ENCODE measurements at regions not wholly inside any gene's neighbourhood (a gene's known extent, or its start where the extent isn't known, plus 50 kb on each side); places are given as distances from the start of the nearest gene placed in this dataset.

DNA sequence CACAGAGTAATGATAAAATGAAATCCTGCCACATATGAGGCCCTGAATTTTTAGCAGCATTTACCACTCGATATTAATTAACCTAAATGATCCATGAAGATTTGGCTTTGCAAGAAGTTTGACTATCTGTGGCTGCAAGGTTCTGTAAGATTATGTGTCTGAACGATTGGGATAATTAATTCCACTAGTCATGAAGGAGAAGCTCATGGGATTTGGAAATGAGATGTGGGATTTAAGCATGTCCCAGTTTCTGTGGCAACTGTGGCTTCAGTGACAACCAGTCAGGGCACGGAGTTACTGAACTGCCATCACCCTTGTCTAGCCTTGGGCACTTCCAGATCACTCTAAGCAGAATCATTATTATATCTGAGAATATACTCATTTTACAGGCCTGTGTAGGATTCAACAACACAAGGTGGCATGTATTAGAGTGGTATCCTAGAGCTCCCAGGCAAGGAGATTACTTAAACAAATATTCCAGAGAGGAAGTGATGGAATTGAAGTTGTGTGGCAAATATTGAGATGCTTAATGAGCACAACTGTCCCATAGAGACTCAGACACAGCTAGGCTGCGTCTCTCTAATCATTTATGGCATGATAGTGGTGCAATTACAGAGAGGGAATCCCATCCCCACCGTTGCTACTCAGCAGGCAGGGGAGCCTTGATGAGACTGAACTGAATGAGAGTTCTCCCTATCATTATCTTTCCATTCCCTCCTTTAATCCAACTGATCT is 205.0 kb upstream of the KRR1 start:
- no peak overlapping the region for H2AFZ ChIP-seq (ENCODE audit: low read length)

GRCh38 chr12:75715682-75716081 is 204.3 kb upstream of the KRR1 start:
- DNase-seq (no peak), ATAC-seq (no peak)
- Histone ChIP-seq H3K9me2 (replicated peaks; ENCODE audit: low read length) (no peaks in the 10 kb centered on the region), H3K4me1 (ENCODE audit: insufficient read depth, low read length) (peaks cover 27% of the 10 kb centered on the region), H2AFZ (ENCODE audit: low read length) (no peak overlapping the region), H3K36me3 (ENCODE audit: low read depth, low read length) (no peaks in the 10 kb centered on the region), H3K79me2 (ENCODE audit: low read length) (no peaks in the 10 kb centered on the region), H3K27me3 (ENCODE audit: low read length) (no peaks in the 10 kb centered on the region), H4K20me1 (ENCODE audit: low read length) (no peaks in the 10 kb centered on the region), H3K4me3 (ENCODE audit: low read length) (no peak overlapping the region), H3K27ac (ENCODE audit: low read length) (no peak overlapping the region), H3F3A (ENCODE audit: low read length, unreplicated experiment) (peaks cover 3% of the 10 kb centered on the region), H3K9ac (ENCODE audit: low read length) (no peak overlapping the region), H3K4me2 (ENCODE audit: low read length) (no peak overlapping the region), H3K9me3 (ENCODE audit: low read length) (no peaks in the 10 kb centered on the region)
- POLR2A ChIA-PET (ENCODE audit: unreplicated experiment) = no interaction called here
- TF ChIP-seq EZH2 (IDR thresholded peaks at IDR 0.05; ENCODE audit: low read length, unreplicated experiment) (no peak), EZH2phosphoT487 (IDR thresholded peaks at IDR 0.05; ENCODE audit: borderline replicate concordance, low read length) (no peak), CTCF (conservative IDR thresholded peaks at IDR 0.05; ENCODE audit: low read depth, low read length) (no peak)
- CTCF ChIA-PET = no interaction called here
- BruUV-seq (replicated peaks) = no TSS peak
- intact Hi-C loops (cut with micrococcal nuclease) = no loop called here

More for the DNA sequence above, 205.0 kb upstream of the KRR1 start:
- Histone ChIP-seq H3K4me2 (ENCODE audit: low read length) (no peak overlapping the region), H3K27me3 (ENCODE audit: low read length) (no peaks in the 10 kb centered on the region), H3K79me2 (ENCODE audit: low read length) (no peaks in the 10 kb centered on the region), H3F3A (ENCODE audit: low read length, unreplicated experiment) (peaks cover 3% of the 10 kb centered on the region), H3K4me1 (ENCODE audit: insufficient read depth, low read length) (peaks cover 27% of the 10 kb centered on the region), H3K4me3 (ENCODE audit: low read length) (no peak overlapping the region), H3K9me3 (ENCODE audit: low read length) (no peaks in the 10 kb centered on the region), H3K9me2 (replicated peaks; ENCODE audit: low read length) (no peaks in the 10 kb centered on the region), H4K20me1 (ENCODE audit: low read length) (no peaks in the 10 kb centered on the region), H3K9ac (ENCODE audit: low read length) (no peak overlapping the region), H3K27ac (ENCODE audit: low read length) (no peak overlapping the region), H3K36me3 (ENCODE audit: low read depth, low read length) (no peaks in the 10 kb centered on the region)
- DNase-seq (no peak), ATAC-seq (no peak)
- CTCF ChIA-PET = no interaction called here
- TF ChIP-seq CTCF (conservative IDR thresholded peaks at IDR 0.05; ENCODE audit: low read depth, low read length) (no peak), EZH2phosphoT487 (IDR thresholded peaks at IDR 0.05; ENCODE audit: borderline replicate concordance, low read length) (no peak), EZH2 (IDR thresholded peaks at IDR 0.05; ENCODE audit: low read length, unreplicated experiment) (no peak)
- no TSS peak for BruUV-seq (replicated peaks)
- intact Hi-C loops (cut with micrococcal nuclease) = no loop called here
- POLR2A ChIA-PET (ENCODE audit: unreplicated experiment) = no interaction called here

DNA sequence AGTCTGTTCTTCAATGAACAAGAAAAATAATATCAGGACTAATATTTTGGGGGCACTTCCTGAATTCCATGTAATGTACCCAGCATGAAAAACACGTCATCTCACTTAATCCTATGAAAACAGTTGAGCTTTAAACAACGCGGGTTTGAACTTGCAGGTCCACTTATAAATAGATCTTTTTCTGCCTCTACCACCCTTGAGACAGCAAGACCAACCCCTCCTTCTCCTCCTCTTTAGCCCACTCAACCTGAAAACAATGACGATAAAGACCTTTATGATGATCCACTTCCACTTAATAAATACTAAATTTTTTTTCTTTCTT is 203.9 kb upstream of the KRR1 start:
- H3K9ac ChIP-seq (ENCODE audit: low read length) = no peak overlapping the region
- no peak for DNase-seq
- no peak for TF ChIP-seq EZH2phosphoT487 (IDR thresholded peaks at IDR 0.05; ENCODE audit: borderline replicate concordance, low read length)
- TF ChIP-seq EZH2 (IDR thresholded peaks at IDR 0.05; ENCODE audit: low read length, unreplicated experiment) = no peak
- TF ChIP-seq CTCF (conservative IDR thresholded peaks at IDR 0.05; ENCODE audit: low read depth, low read length) = no peak
- no peaks in the 10 kb centered on the region for H3K9me3 ChIP-seq (ENCODE audit: low read length)
- BruUV-seq (replicated peaks) = no TSS peak
- H3K27me3 ChIP-seq (ENCODE audit: low read length) = no peaks in the 10 kb centered on the region
- no peaks in the 10 kb centered on the region for H3K79me2 ChIP-seq (ENCODE audit: low read length)
- intact Hi-C loops (cut with micrococcal nuclease) = no loop called here
- H3K27ac ChIP-seq (ENCODE audit: low read length) = no peak overlapping the region
- no peak overlapping the region for H3K4me3 ChIP-seq (ENCODE audit: low read length)
- no peaks in the 10 kb centered on the region for H3K36me3 ChIP-seq (ENCODE audit: low read depth, low read length)
- no peak overlapping the region for H2AFZ ChIP-seq (ENCODE audit: low read length)
- peaks cover 28% of the 10 kb centered on the region for H3K4me1 ChIP-seq (ENCODE audit: insufficient read depth, low read length)
- CTCF ChIA-PET = no interaction called here
- H3F3A ChIP-seq (ENCODE audit: low read length, unreplicated experiment) = peaks cover 3% of the 10 kb centered on the region
- POLR2A ChIA-PET (ENCODE audit: unreplicated experiment) = no interaction called here
- H3K9me2 ChIP-seq (replicated peaks; ENCODE audit: low read length) = no peaks in the 10 kb centered on the region
- ATAC-seq = no peak
- no peak overlapping the region for H3K4me2 ChIP-seq (ENCODE audit: low read length)
- H4K20me1 ChIP-seq (ENCODE audit: low read length) = no peaks in the 10 kb centered on the region

Measured in PC-3 (cell line).